Mesothelial cell of epicardium (in vitro differentiated cells): ENCODE measurements at regions not wholly inside any gene's neighbourhood (a gene's known extent, or its start where the extent isn't known, plus 50 kb on each side); places are given as distances from the start of the nearest gene placed in this dataset.
"Not testable (repeated sequence)": the region's sequence is repeated elsewhere in the genome, so short reads cannot be mapped to it uniquely, and the experiment has no call there.

Experiments
- DNase-seq, 2 experiments: peaks; one replicate each; pipeline ENCODE4 v3.0.0; 2021; ENCODE audit warnings: low spot score in 2 of 2; ENCODE audit not compliant: unreplicated experiment in 2 of 2
- H3K27ac Mint-ChIP-seq: 2 replicates; pipeline ENCODE4 v1.8.0; 2021; ENCODE audit warnings: mixed read lengths
- H3K27me3 Mint-ChIP-seq: 2 replicates; pipeline ENCODE4 v1.8.0; 2021; ENCODE audit warnings: low read depth, mixed read lengths
- H3K36me3 Mint-ChIP-seq: 2 replicates; pipeline ENCODE4 v1.8.0; 2021; ENCODE audit warnings: mixed read lengths
- H3K4me1 Mint-ChIP-seq: 2 replicates; pipeline ENCODE4 v1.8.0; 2021; ENCODE audit warnings: mixed read lengths
- H3K4me3 Mint-ChIP-seq: 2 replicates; pipeline ENCODE4 v1.8.0; 2021; ENCODE audit warnings: mild to moderate bottlenecking, moderate library complexity, mixed read lengths
- H3K9me3 Mint-ChIP-seq: 2 replicates; pipeline ENCODE4 v1.8.0; 2021; ENCODE audit warnings: mixed read lengths
- CTCF ChIP-seq: fragments of 200-600 bp; sonication (generic); IDR thresholded peaks from one replicate; pipeline ENCODE4 v1.5.0; 2021; ENCODE audit warnings: antibody characterized with exemption; ENCODE audit not compliant: unreplicated experiment

- Mint-ChIP-seq H3K4me1 (peaks cover 25% of the 10 kb centered on the region), H3K27me3 (no peaks in the 10 kb centered on the region), H3K4me3 (no peak overlapping the region), H3K27ac (no peak overlapping the region), H3K9me3 (no peaks in the 10 kb centered on the region), H3K36me3 (no peaks in the 10 kb centered on the region)
- TF ChIP-seq CTCF = no peak
- peak in 1 of 2 experiments; percentile 33 for DNase-seq
Measured at GRCh38 chr7:409339-410281, 110.0 kb downstream of the PDGFA start.

DNA sequence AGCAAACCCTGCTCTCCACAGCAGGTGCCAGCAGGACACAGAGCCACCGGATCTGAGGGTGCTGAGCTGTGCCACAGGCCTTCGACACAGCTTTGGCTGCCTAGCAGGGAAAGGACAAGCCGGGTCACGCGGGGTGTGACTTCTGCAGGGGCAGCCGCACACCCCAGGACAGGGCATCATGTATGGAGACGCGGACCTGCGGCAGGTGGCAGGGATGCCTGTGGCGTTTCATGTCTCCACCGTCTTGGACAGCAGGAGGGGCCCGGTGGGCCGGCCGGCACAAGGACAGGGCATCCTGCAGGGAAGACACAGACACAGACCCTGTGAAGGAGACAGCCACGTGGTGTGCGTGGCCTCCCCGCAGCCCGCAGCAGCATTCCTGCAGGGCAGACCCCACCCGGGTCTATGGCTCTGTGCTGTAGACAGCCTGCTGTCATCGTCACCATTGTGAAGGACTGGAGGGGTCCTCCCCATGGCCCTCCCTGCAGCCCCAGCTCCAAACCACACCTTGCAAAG lies 109.2 kb downstream of the PDGFA start:
- no peak for TF ChIP-seq CTCF
- Mint-ChIP-seq H3K9me3 (no peaks in the 10 kb centered on the region), H3K4me3 (no peak overlapping the region), H3K4me1 (peaks cover 17% of the 10 kb centered on the region), H3K36me3 (no peaks in the 10 kb centered on the region), H3K27me3 (no peaks in the 10 kb centered on the region), H3K27ac (no peak overlapping the region)
- DNase-seq = no peak

DNA sequence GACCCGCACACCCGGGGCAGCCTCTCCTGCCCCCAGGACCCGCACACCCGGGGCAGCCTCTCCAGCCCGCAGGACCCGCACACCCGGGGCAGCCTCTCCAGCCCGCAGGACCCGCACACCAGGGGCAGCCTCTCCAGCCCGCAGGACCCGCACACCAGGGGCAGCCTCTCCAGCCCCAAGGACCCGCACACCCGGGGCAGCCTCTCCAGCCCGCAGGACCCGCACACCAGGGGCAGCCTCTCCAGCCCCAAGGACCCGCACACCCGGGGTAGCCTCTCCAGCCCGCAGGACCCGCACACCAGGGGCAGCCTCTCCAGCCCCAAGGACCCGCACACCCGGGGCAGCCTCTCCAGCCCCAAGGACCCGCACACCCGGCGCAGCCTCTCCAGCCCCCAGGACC lies 108.5 kb downstream of the PDGFA start:
- DNase-seq, H3K27ac Mint-ChIP-seq, H3K4me3 Mint-ChIP-seq, H3K27me3 Mint-ChIP-seq, H3K9me3 Mint-ChIP-seq, H3K36me3 Mint-ChIP-seq: not testable (repeated sequence)
- H3K4me1 Mint-ChIP-seq = peaks cover 11% of the 10 kb centered on the region

DNA sequence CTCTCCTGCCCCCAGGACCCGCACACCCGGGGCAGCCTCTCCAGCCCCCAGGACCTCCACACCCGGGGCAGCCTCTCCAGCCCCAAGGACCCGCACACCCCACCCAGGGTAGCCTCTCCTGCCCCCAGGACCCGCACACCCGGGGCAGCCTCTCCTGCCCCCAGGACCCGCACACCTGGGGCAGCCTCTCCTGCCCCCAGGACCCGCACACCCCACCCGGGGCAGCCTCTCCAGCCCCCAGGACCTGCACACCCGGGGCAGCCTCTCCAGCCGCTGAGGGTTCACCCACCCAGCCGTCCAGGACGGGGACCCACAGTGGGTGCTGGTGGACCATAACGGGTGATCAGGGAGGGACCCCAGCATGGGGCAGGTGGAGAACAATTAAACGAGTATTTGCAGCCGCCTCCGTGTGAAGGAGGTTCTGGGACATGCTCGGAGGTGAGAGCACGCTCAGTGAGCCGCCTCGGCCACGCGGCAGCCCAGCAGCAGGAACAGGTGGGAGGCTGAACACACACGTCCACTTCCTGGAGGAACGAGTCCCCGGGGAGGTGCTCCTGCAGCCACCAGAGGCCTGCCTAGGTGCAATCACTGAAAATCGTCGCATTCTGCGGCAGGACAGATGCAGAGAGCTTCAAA lies 107.9 kb downstream of the PDGFA start:
- Mint-ChIP-seq H3K36me3 (no peaks in the 10 kb centered on the region), H3K9me3 (no peaks in the 10 kb centered on the region), H3K27me3 (no peaks in the 10 kb centered on the region), H3K4me1 (peaks cover 4% of the 10 kb centered on the region), H3K4me3 (no peak overlapping the region), H3K27ac (no peak overlapping the region)
- DNase-seq = no peak
- no peak for TF ChIP-seq CTCF

- Mint-ChIP-seq H3K4me1 (peaks cover 3% of the 10 kb centered on the region), H3K4me3 (no peak overlapping the region), H3K27ac (no peak overlapping the region), H3K9me3 (no peaks in the 10 kb centered on the region), H3K27me3 (no peaks in the 10 kb centered on the region), H3K36me3 (no peaks in the 10 kb centered on the region)
- TF ChIP-seq CTCF = no peak
- peak in 1 of 2 experiments; percentile 34 for DNase-seq
Measured at GRCh38 chr7:412313-412710, 107.3 kb downstream of the PDGFA start.
